ENCODE measurements at regions not wholly inside any gene's neighbourhood (a gene's known extent, or its start where the extent isn't known, plus 50 kb on each side); places are given as distances from the start of the nearest gene placed in this dataset.

DNA sequence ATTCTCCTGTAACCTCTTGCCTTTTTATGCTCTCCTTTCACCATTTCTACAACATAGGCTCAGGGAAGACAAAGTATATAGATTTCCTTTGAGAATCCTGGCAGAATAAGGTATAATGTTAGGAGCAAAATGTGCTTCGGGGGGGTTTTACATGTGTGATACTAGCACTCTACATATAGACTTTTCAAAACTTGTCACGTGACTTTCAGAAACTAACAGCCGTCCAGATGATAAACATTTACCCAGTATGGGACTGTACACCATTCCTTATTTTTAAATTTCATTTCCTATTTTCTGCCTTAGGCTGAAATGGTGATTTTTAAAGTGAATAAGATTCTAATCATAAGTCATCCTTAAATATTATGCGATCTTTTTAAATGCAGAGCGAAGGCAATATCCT is 420.4 kb upstream of the PITX2 start:
- Histone ChIP-seq H3K36me3 (ENCODE audit: insufficient read depth, low read length) (no peaks in the 10 kb centered on the region), H3K9me2 (ENCODE audit: insufficient read depth, low read length) (0 out of 2 replicates have a peak, but pooled peaks cover 4% of the 10 kb centered on the region), H3K4me3 (ENCODE audit: low read depth, low read length, poor library complexity, severe bottlenecking) (no peak overlapping the region), H4K20me1 (ENCODE audit: insufficient read depth, low read length) (no peaks in the 10 kb centered on the region), H3K79me2 (ENCODE audit: insufficient read depth, low read depth, low read length) (no peaks in the 10 kb centered on the region), H2AFZ (ENCODE audit: low read length) (no peak overlapping the region), H3K4me1 (ENCODE audit: insufficient read depth, low read length, poor library complexity, severe bottlenecking) (no peaks in the 10 kb centered on the region), H3K9me3 (ENCODE audit: low read length) (no peaks in the 10 kb centered on the region), H3K27ac (ENCODE audit: low read depth, low read length, poor library complexity, severe bottlenecking) (no peak overlapping the region), H3K4me2 (ENCODE audit: low read length) (no peak overlapping the region)
- TF ChIP-seq EZH2phosphoT487 (IDR thresholded peaks at IDR 0.05; ENCODE audit: borderline replicate concordance, low read depth, low read length) = no peak
- TF ChIP-seq, protein P1, sequence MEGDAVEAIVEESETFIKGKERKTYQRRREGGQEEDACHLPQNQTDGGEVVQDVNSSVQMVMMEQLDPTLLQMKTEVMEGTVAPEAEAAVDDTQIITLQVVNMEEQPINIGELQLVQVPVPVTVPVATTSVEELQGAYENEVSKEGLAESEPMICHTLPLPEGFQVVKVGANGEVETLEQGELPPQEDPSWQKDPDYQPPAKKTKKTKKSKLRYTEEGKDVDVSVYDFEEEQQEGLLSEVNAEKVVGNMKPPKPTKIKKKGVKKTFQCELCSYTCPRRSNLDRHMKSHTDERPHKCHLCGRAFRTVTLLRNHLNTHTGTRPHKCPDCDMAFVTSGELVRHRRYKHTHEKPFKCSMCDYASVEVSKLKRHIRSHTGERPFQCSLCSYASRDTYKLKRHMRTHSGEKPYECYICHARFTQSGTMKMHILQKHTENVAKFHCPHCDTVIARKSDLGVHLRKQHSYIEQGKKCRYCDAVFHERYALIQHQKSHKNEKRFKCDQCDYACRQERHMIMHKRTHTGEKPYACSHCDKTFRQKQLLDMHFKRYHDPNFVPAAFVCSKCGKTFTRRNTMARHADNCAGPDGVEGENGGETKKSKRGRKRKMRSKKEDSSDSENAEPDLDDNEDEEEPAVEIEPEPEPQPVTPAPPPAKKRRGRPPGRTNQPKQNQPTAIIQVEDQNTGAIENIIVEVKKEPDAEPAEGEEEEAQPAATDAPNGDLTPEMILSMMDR (conservative IDR thresholded peaks at IDR 0.05; ENCODE audit: low read length) = no peak
- DNase-seq (ENCODE audit: low spot score) = no peak
- ChIA-PET CTCF (ENCODE audit: unreplicated experiment) (no interaction called here), POLR2A (no interaction called here)
- no TSS peak for BruUV-seq (replicated peaks)
- intact Hi-C loops (cut with micrococcal nuclease; ENCODE audit: unreplicated experiment) = no loop called here

DNA sequence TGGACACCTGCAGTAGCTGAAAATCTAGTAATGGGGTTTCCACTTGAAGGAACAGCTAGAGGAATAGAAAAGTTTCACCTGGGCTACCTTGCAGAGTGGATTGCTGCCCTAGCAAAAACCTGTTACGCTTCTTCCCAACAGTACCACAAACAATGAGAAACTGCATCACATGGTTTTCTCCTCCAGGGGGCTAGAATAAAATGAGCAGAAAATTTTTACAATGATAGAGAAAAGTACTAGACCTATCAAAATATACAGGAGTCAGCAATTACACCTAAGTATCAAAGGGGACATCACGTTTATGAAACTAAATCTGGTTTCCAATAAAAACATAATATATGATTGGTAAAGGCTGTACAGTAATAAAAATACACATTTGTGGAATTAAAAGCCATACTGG is 423.1 kb upstream of the PITX2 start:
- H3K36me3 ChIP-seq (ENCODE audit: insufficient read depth, low read length) = no peaks in the 10 kb centered on the region
- no peaks in the 10 kb centered on the region for H3K9me3 ChIP-seq (ENCODE audit: low read length)
- no peaks in the 10 kb centered on the region for H3K79me2 ChIP-seq (ENCODE audit: insufficient read depth, low read depth, low read length)
- no peak for DNase-seq (ENCODE audit: low spot score)
- no peak overlapping the region for H3K4me3 ChIP-seq (ENCODE audit: low read depth, low read length, poor library complexity, severe bottlenecking)
- no peak overlapping the region for H3K4me2 ChIP-seq (ENCODE audit: low read length)
- H4K20me1 ChIP-seq (ENCODE audit: insufficient read depth, low read length) = no peaks in the 10 kb centered on the region
- TF ChIP-seq, protein P1 (conservative IDR thresholded peaks at IDR 0.05; ENCODE audit: low read length) = peak; percentile 42
- TF ChIP-seq EZH2phosphoT487 (IDR thresholded peaks at IDR 0.05; ENCODE audit: borderline replicate concordance, low read depth, low read length) = no peak
- POLR2A ChIA-PET = no interaction called here
- H2AFZ ChIP-seq (ENCODE audit: low read length) = no peak overlapping the region
- intact Hi-C loops (cut with micrococcal nuclease; ENCODE audit: unreplicated experiment) = no loop called here
- H3K9me2 ChIP-seq (ENCODE audit: insufficient read depth, low read length) = 0 out of 2 replicates have a peak, but pooled peaks cover 4% of the 10 kb centered on the region
- no TSS peak for BruUV-seq (replicated peaks)
- H3K4me1 ChIP-seq (ENCODE audit: insufficient read depth, low read length, poor library complexity, severe bottlenecking) = no peaks in the 10 kb centered on the region
- H3K27ac ChIP-seq (ENCODE audit: low read depth, low read length, poor library complexity, severe bottlenecking) = no peak overlapping the region
- CTCF ChIA-PET (ENCODE audit: unreplicated experiment) = no interaction called here

DNA sequence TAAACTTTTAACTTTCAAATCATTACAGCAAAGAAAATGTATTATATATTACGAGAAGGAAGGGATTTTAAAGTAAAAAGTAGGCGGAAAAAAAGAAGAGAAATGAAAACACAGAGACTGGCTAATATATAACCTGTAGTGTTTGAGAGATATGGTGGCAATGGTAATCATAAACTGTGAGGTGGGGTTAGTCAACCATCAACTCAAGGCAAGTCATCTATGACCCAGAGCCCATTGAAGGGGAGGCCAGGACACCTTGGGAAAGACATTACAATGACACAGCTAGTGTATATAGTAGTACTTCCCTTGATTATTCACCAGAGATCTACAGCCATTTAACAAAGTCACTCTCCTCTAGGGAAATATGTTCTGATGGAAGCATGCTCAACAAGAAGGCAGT is 423.9 kb upstream of the PITX2 start:
- BruUV-seq (replicated peaks) = no TSS peak
- no peak for DNase-seq (ENCODE audit: low spot score)
- H3K27ac ChIP-seq (ENCODE audit: low read depth, low read length, poor library complexity, severe bottlenecking) = no peak overlapping the region
- H4K20me1 ChIP-seq (ENCODE audit: insufficient read depth, low read length) = no peaks in the 10 kb centered on the region
- no peak overlapping the region for H3K4me2 ChIP-seq (ENCODE audit: low read length)
- no peak overlapping the region for H2AFZ ChIP-seq (ENCODE audit: low read length)
- H3K4me1 ChIP-seq (ENCODE audit: insufficient read depth, low read length, poor library complexity, severe bottlenecking) = no peaks in the 10 kb centered on the region
- intact Hi-C loops (cut with micrococcal nuclease; ENCODE audit: unreplicated experiment) = no loop called here
- no peak overlapping the region for H3K4me3 ChIP-seq (ENCODE audit: low read depth, low read length, poor library complexity, severe bottlenecking)
- ChIA-PET CTCF (ENCODE audit: unreplicated experiment) (no interaction called here), POLR2A (no interaction called here)
- H3K36me3 ChIP-seq (ENCODE audit: insufficient read depth, low read length) = no peaks in the 10 kb centered on the region
- H3K9me2 ChIP-seq (ENCODE audit: insufficient read depth, low read length) = 0 out of 2 replicates have a peak, but pooled peaks cover 4% of the 10 kb centered on the region
- no peaks in the 10 kb centered on the region for H3K79me2 ChIP-seq (ENCODE audit: insufficient read depth, low read depth, low read length)
- H3K9me3 ChIP-seq (ENCODE audit: low read length) = no peaks in the 10 kb centered on the region
- TF ChIP-seq, protein P1 (conservative IDR thresholded peaks at IDR 0.05; ENCODE audit: low read length) = no peak
- TF ChIP-seq EZH2phosphoT487 (IDR thresholded peaks at IDR 0.05; ENCODE audit: borderline replicate concordance, low read depth, low read length) = no peak

Data from OCI-LY7 (cell line).